CD1c-positive myeloid dendritic cell (primary cell): ENCODE measurements at regions not wholly inside any gene's neighbourhood (a gene's known extent, or its start where the extent isn't known, plus 50 kb on each side); places are given as distances from the start of the nearest gene placed in this dataset.

ENCODE experiments used
- DNase-seq: peaks from one replicate; pipeline ENCODE4 v3.0.0-alpha.2; 2016; ENCODE audit errors: extremely low spot score

- DNase-seq: no peak
These were observed 98.2 kb downstream of the PDCL3 start for GRCh38 chr2:100660851-100661584.

- DNase-seq: no peak
These were observed 100.1 kb downstream of the PDCL3 start for GRCh38 chr2:100662866-100663265.

GRCh38 chr2:100664021-100664755 is 101.4 kb downstream of the PDCL3 start:
- DNase-seq: no peak

GRCh38 chr2:100664756-100665101 is 101.9 kb downstream of the PDCL3 start:
- DNase-seq: no peak

- DNase-seq: no peak
These were observed 104.2 kb downstream of the PDCL3 start for GRCh38 chr2:100666996-100667395.

- DNase-seq: no peak
These were observed 105.0 kb downstream of the PDCL3 start for GRCh38 chr2:100667801-100668200.

GRCh38 chr2:100670232-100670631 is 107.4 kb downstream of the PDCL3 start:
- no peak for DNase-seq

GRCh38 chr2:100673115-100673514 is 110.3 kb downstream of the PDCL3 start:
- DNase-seq: no peak

- no peak for DNase-seq
These were observed 111.1 kb downstream of the PDCL3 start for GRCh38 chr2:100673691-100674485.

GRCh38 chr2:100674666-100675065 is 111.9 kb downstream of the PDCL3 start:
- DNase-seq: no peak

GRCh38 chr2:100675373-100675772 is 112.6 kb downstream of the PDCL3 start:
- DNase-seq: no peak

- DNase-seq: no peak
These were observed 113.1 kb downstream of the PDCL3 start for GRCh38 chr2:100675855-100676254.

GRCh38 chr2:100676346-100676745 is 113.6 kb downstream of the PDCL3 start:
- no peak for DNase-seq

GRCh38 chr2:100677611-100678185 is 114.9 kb downstream of the PDCL3 start:
- no peak for DNase-seq

- no peak for DNase-seq
These were observed 116.4 kb downstream of the PDCL3 start for GRCh38 chr2:100679211-100679610.

GRCh38 chr2:100682536-100682935 is 119.7 kb downstream of the PDCL3 start:
- DNase-seq: no peak

- DNase-seq: no peak
These were observed 120.4 kb downstream of the PDCL3 start for GRCh38 chr2:100683231-100683630.

- DNase-seq: no peak
These were observed 128.1 kb upstream of the NPAS2 start for GRCh38 chr2:100691846-100692245.

GRCh38 chr2:100692381-100692780 is 127.6 kb upstream of the NPAS2 start:
- DNase-seq: no peak

- DNase-seq: no peak
These were observed 127.0 kb upstream of the NPAS2 start for GRCh38 chr2:100692906-100693305.

GRCh38 chr2:100699131-100699530 is 120.8 kb upstream of the NPAS2 start:
- DNase-seq: no peak

GRCh38 chr2:100702438-100703109 is 117.4 kb upstream of the NPAS2 start:
- no peak for DNase-seq
